Thyroid gland (tissue), 4 donors: ENCODE measurements at regions not wholly inside any gene's neighbourhood (a gene's known extent, or its start where the extent isn't known, plus 50 kb on each side); places are given as distances from the start of the nearest gene placed in this dataset.

Experiments
- POLR2A ChIP-seq, 2 donors: fragments of 450-650 bp; IDR thresholded peaks; one replicate each; pipeline ENCODE4 v1.6.1; 2017; ENCODE audit warnings: antibody characterized with exemption in 2 of 2, mild to moderate bottlenecking in 2 of 2, moderate library complexity in 1 of 2
- TF ChIP-seq, protein P1 (sequence below), 6 experiments: fragments of 200-600 bp in 3 of 6; fragments of 450-650 bp in 3 of 6; sonication (generic) in 3 of 6; IDR thresholded peaks; one replicate each; pipeline ENCODE4 v1.5.1; 2016 to 2019; ENCODE audit warnings: antibody characterized with exemption in 6 of 6, mild to moderate bottlenecking in 2 of 6, inconsistent platforms in 1 of 6, moderate library complexity in 1 of 6

DNA sequence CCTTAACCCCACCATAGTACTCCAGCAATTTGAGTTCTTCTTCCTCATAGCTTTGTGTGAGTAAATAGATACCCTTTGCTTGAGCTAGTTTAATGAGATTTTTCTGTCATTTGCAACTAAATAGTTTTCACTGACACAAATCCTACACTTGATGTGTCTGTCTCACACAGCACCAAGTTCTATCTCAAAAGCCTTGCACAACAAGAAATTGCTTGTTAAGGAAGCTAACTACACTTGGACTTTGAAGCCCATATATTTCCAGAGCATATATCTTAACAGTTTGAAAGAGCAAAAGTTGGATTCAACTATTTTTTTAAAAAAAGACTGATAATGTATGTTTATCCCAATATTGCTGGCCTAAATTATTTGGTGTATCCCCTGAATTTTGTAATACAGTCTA, 459.2 kb downstream of the ACTL7B start:
- TF ChIP-seq, protein P1, sequence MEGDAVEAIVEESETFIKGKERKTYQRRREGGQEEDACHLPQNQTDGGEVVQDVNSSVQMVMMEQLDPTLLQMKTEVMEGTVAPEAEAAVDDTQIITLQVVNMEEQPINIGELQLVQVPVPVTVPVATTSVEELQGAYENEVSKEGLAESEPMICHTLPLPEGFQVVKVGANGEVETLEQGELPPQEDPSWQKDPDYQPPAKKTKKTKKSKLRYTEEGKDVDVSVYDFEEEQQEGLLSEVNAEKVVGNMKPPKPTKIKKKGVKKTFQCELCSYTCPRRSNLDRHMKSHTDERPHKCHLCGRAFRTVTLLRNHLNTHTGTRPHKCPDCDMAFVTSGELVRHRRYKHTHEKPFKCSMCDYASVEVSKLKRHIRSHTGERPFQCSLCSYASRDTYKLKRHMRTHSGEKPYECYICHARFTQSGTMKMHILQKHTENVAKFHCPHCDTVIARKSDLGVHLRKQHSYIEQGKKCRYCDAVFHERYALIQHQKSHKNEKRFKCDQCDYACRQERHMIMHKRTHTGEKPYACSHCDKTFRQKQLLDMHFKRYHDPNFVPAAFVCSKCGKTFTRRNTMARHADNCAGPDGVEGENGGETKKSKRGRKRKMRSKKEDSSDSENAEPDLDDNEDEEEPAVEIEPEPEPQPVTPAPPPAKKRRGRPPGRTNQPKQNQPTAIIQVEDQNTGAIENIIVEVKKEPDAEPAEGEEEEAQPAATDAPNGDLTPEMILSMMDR (IDR thresholded peaks at IDR 0.05), result no peak
- no peak for TF ChIP-seq POLR2A (IDR thresholded peaks at IDR 0.05)
